PFSK-1 (cell line): ENCODE measurements at regions not wholly inside any gene's neighbourhood (a gene's known extent, or its start where the extent isn't known, plus 50 kb on each side); places are given as distances from the start of the nearest gene placed in this dataset.

Experiments used
- FOXP2 ChIP-seq: optimal IDR thresholded peaks from 2 replicates; pipeline ENCODE3; 2011; ENCODE audit warnings: borderline replicate concordance, control low read depth, inconsistent platforms; ENCODE audit not compliant: insufficient read depth; ENCODE audit errors: extremely low read length, extremely low read depth
- POLR2AphosphoS5 ChIP-seq: IDR thresholded peaks from 2 replicates; pipeline ENCODE4 v1.6.1; 2012; ENCODE audit warnings: low read depth, mild to moderate bottlenecking, control low read depth, low read length, moderate library complexity
- SIN3A ChIP-seq: IDR thresholded peaks from 2 replicates; pipeline ENCODE4 v1.6.1; 2012; ENCODE audit warnings: mild to moderate bottlenecking, low read length, moderate library complexity, borderline replicate concordance; ENCODE audit not compliant: insufficient read depth
- TAF1 ChIP-seq: IDR thresholded peaks from 2 replicates; pipeline ENCODE4 v1.6.1; 2012; ENCODE audit warnings: low read length, control low read depth, borderline replicate concordance; ENCODE audit not compliant: insufficient read depth
- TF ChIP-seq, protein P1 (sequence below), 2 experiments: IDR thresholded peaks; 2 replicates each; pipeline versions ENCODE4 v1.6.1 to v1.8.0; 2011 to 2012; ENCODE audit warnings: low read depth in 2 of 2, low read length in 2 of 2, control low read depth in 1 of 2, inconsistent platforms in 1 of 2, mild to moderate bottlenecking in 1 of 2, moderate library complexity in 1 of 2; ENCODE audit not compliant: insufficient read depth in 1 of 2

DNA sequence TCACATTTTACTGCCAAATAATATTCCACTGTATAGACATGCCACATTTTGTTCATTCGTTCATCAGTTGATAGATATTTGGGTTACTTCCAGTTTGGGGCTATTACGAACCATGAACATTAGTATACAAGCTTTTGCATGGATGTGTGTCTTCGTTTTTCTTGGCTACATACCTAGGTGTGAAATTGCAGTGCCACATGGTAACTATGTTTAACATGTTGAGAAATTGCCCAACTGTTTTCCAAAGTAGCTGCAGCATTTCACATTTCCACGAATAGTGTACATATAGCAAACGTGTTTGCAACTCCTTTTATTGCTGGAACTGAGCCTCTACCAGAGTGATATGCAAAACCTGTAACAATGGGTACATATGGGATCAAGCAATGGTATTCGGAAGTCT, 221.5 kb downstream of the VEGFC start:
- TF ChIP-seq TAF1 (no peak), POLR2AphosphoS5 (no peak), SIN3A (no peak), FOXP2 (no peak)
- TF ChIP-seq, protein P1, sequence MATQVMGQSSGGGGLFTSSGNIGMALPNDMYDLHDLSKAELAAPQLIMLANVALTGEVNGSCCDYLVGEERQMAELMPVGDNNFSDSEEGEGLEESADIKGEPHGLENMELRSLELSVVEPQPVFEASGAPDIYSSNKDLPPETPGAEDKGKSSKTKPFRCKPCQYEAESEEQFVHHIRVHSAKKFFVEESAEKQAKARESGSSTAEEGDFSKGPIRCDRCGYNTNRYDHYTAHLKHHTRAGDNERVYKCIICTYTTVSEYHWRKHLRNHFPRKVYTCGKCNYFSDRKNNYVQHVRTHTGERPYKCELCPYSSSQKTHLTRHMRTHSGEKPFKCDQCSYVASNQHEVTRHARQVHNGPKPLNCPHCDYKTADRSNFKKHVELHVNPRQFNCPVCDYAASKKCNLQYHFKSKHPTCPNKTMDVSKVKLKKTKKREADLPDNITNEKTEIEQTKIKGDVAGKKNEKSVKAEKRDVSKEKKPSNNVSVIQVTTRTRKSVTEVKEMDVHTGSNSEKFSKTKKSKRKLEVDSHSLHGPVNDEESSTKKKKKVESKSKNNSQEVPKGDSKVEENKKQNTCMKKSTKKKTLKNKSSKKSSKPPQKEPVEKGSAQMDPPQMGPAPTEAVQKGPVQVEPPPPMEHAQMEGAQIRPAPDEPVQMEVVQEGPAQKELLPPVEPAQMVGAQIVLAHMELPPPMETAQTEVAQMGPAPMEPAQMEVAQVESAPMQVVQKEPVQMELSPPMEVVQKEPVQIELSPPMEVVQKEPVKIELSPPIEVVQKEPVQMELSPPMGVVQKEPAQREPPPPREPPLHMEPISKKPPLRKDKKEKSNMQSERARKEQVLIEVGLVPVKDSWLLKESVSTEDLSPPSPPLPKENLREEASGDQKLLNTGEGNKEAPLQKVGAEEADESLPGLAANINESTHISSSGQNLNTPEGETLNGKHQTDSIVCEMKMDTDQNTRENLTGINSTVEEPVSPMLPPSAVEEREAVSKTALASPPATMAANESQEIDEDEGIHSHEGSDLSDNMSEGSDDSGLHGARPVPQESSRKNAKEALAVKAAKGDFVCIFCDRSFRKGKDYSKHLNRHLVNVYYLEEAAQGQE (IDR thresholded peaks at IDR 0.05; ENCODE audit: insufficient read depth in 1 of 2, low read depth in 2 of 2, low read length in 2 of 2) = no peak

DNA sequence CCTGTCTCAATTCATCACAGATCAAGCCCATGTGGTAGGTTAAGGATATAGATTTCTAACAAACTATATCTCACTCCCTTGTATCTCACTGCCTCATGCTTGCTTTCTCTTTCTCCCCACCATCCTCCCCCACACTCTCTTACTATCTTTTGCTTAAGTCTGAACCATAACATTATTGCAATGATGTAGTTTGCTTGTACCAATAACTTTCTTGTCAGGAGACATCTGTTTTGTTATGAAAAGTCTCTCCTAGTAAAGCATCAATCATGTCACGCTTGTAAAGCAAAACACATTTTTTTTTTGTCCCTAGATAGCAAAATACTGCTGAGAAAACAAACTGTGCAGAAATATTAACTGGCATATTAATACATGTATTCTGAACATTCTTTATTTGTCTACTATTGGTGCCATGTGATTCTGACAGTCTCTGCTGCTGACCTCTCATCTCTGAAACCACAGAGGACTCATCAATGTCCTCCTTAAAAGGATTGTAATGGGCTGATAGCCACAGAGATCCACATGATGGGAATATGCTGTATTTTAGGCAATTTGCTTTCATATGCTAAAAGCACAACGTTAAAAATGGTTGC, 217.5 kb downstream of the VEGFC start:
- no peak for TF ChIP-seq FOXP2
- TF ChIP-seq POLR2AphosphoS5 = no peak
- TF ChIP-seq SIN3A = no peak
- TF ChIP-seq, protein P1 (IDR thresholded peaks at IDR 0.05; ENCODE audit: insufficient read depth in 1 of 2, low read depth in 2 of 2, low read length in 2 of 2) = no peak
- TF ChIP-seq TAF1 = no peak

DNA sequence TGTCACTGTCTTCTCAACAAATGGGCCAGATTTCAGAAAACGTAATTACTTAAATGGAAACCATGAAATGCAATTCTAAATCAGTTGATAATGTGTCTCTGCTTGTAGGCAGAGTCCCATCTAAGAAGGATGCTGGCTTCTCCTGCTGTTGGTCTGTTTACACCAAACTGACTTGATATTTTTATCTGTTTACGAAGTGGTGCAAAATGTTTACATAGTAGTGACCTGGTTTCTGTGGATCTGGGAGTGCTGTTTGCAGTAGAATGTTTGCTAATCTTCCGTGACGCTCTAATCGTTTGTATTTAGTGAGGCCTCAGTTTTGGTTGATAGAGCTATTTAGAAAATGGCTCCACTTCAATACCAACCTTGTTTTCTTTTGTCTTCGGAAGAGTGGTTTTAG, 213.5 kb downstream of the VEGFC start:
- no peak for TF ChIP-seq TAF1
- no peak for TF ChIP-seq POLR2AphosphoS5
- TF ChIP-seq SIN3A = no peak
- TF ChIP-seq, protein P1 (IDR thresholded peaks at IDR 0.05; ENCODE audit: insufficient read depth in 1 of 2, low read depth in 2 of 2, low read length in 2 of 2) = no peak
- no peak for TF ChIP-seq FOXP2

DNA sequence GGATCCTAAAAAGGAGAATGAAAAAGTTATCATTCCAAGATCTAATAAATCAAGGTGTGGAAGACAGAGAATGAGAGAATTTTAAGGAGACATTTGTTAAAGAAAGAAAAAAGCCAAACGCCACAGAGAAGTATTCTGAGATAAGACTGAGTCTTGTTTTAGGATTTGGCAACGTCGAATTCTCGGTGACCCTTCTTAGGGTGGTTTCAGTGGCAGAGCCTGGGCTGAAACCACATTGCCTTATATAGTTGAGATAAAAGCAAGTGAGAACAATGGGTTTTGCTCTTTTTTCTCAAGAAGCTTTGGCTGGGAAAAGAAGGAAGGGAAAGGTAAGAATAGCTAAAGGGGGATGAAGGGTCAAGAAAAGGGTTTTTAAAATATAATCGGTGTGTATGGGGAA, 209.4 kb downstream of the VEGFC start:
- TF ChIP-seq TAF1 = no peak
- no peak for TF ChIP-seq FOXP2
- TF ChIP-seq SIN3A = no peak
- TF ChIP-seq POLR2AphosphoS5 = no peak
- TF ChIP-seq, protein P1 (IDR thresholded peaks at IDR 0.05; ENCODE audit: insufficient read depth in 1 of 2, low read depth in 2 of 2, low read length in 2 of 2) = no peak
